Tibial nerve (tissue), 4 donors: ENCODE measurements at regions not wholly inside any gene's neighbourhood (a gene's known extent, or its start where the extent isn't known, plus 50 kb on each side); places are given as distances from the start of the nearest gene placed in this dataset.

Source experiments
- DNase-seq, 2 donors: peaks; one replicate each; pipeline ENCODE4 v3.0.0-alpha.2; 2019; ENCODE audit warnings: low spot score in 2 of 2
- H3K27ac ChIP-seq, 4 donors: fragments of 200-600 bp; sonication (generic) in 3 of 4; one replicate each; pipeline ENCODE4 v1.5.1; 2017 to 2019; ENCODE audit warnings: mild to moderate bottlenecking in 1 of 4
- H3K27me3 ChIP-seq, 2 donors: fragments of 200-600 bp; sonication (generic) in 1 of 2; one replicate each; pipeline versions ENCODE4 v1.5.1 to v1.6.0; 2017 to 2019
- H3K36me3 ChIP-seq, 3 donors: fragments of 200-600 bp; sonication (generic); one replicate each; pipeline ENCODE4 v1.5.1; 2018 to 2019
- H3K4me1 ChIP-seq, 4 donors: fragments of 200-600 bp; sonication (generic) in 3 of 4; one replicate each; pipeline ENCODE4 v1.5.1; 2017 to 2019
- H3K4me3 ChIP-seq, 4 donors: fragments of 200-600 bp; sonication (generic) in 3 of 4; one replicate each; pipeline ENCODE4 v1.5.1; 2017 to 2019; ENCODE audit warnings: mild to moderate bottlenecking in 1 of 4, moderate library complexity in 1 of 4
- H3K9me3 ChIP-seq, 4 donors: fragments of 200-600 bp; sonication (generic) in 3 of 4; one replicate each; pipeline ENCODE4 v1.5.1; 2017 to 2019
- CTCF ChIP-seq, 5 experiments: fragments of 200-600 bp in 3 of 5; fragments of 450-650 bp in 2 of 5; sonication (generic) in 3 of 5; IDR thresholded peaks; one replicate each; pipeline ENCODE4 v1.5.1; 2016 to 2019; ENCODE audit warnings: antibody characterized with exemption in 5 of 5, mild to moderate bottlenecking in 3 of 5, moderate library complexity in 2 of 5
- EP300 ChIP-seq, 2 donors: sonication (generic); formaldehyde crosslinking; IDR thresholded peaks; one replicate each; pipeline ENCODE4 v1.6.1; 2017; ENCODE audit warnings: antibody characterized with exemption in 2 of 2, mild to moderate bottlenecking in 1 of 2
- POLR2A ChIP-seq, 2 donors: fragments of 450-650 bp; IDR thresholded peaks; one replicate each; pipeline ENCODE4 v1.6.1; 2017; ENCODE audit warnings: antibody characterized with exemption in 2 of 2, mild to moderate bottlenecking in 2 of 2, moderate library complexity in 2 of 2
- WGBS, 2 donors: methylation state at CpG; one replicate each; pipeline ENCODE4 v1.1.5; 2018; 5-methylcytosine and 5-hydroxymethylcytosine counted together

DNA sequence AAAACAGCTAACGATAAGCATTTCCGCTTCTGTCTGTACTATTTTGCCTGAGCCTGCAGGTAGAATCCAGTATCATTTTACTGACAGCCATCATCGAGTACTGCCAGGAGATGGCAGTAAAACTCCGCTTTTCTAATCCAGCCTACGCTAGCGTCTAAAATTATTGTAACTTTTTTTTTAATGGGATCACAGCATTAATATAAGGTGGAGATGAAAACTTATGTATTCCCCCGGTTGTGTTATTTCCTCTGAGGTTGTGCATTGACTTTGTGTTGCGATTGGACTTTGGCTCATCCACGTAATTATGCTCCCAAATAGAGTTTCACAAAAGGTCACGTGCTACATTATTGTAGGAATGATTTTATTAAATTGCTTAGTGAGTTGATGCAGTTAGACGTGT, 248.1 kb downstream of the C4orf33 start:
- no peak for TF ChIP-seq EP300 (IDR thresholded peaks at IDR 0.05)
- peak; percentile 43 to 59 (median 56) for TF ChIP-seq CTCF (IDR thresholded peaks at IDR 0.05)
- Histone ChIP-seq H3K36me3 (no peaks in the 10 kb centered on the region), H3K27ac (no peak overlapping the region), H3K4me1 (peaks cover 0 to 27% (median 0%) of the 10 kb centered on the region in 4 donors), H3K4me3 (no peak overlapping the region), H3K9me3 (no peaks in the 10 kb centered on the region), H3K27me3 (no peaks in the 10 kb centered on the region)
- WGBS, 2 donors: 25 to 32% methylated on average over 11 of the region's 11 CpGs
- no peak for DNase-seq

GRCh38 chr4:129345609-129346008, 249.7 kb downstream of the C4orf33 start:
- no peaks in the 10 kb centered on the region for H3K36me3 ChIP-seq
- H3K4me3 ChIP-seq: no peak overlapping the region
- 89 to 92% methylated on average over 4 of the region's 4 CpGs for WGBS, 2 donors
- TF ChIP-seq CTCF (IDR thresholded peaks at IDR 0.05): no peak
- TF ChIP-seq POLR2A (IDR thresholded peaks at IDR 0.05): no peak
- no peak for TF ChIP-seq EP300 (IDR thresholded peaks at IDR 0.05)
- DNase-seq: no peak
- peaks cover 0 to 27% (median 0%) of the 10 kb centered on the region in 4 donors for H3K4me1 ChIP-seq
- H3K9me3 ChIP-seq: no peaks in the 10 kb centered on the region
- no peak overlapping the region for H3K27ac ChIP-seq
- no peaks in the 10 kb centered on the region for H3K27me3 ChIP-seq

- no peak overlapping the region for H3K27ac ChIP-seq
- peaks cover 0 to 27% (median 0%) of the 10 kb centered on the region in 4 donors for H3K4me1 ChIP-seq
- no peaks in the 10 kb centered on the region for H3K9me3 ChIP-seq
- H3K4me3 ChIP-seq: no peak overlapping the region
- 72 to 78% methylated on average over 5 of the region's 5 CpGs for WGBS, 2 donors
- no peaks in the 10 kb centered on the region for H3K36me3 ChIP-seq
- H3K27me3 ChIP-seq: no peaks in the 10 kb centered on the region
- TF ChIP-seq POLR2A (IDR thresholded peaks at IDR 0.05) (no peak), EP300 (IDR thresholded peaks at IDR 0.05) (no peak), CTCF (IDR thresholded peaks at IDR 0.05) (no peak)
- DNase-seq: no peak
Measured at GRCh38 chr4:129346036-129346435, 250.1 kb downstream of the C4orf33 start.

- H3K9me3 ChIP-seq: no peaks in the 10 kb centered on the region
Measured at GRCh38 chr4:129346734-129347133, 250.8 kb downstream of the C4orf33 start.

More at GRCh38 chr4:129346734-129347133, 250.8 kb downstream of the C4orf33 start:
- DNase-seq: no peak
- H3K27ac ChIP-seq: no peak overlapping the region
- H3K27me3 ChIP-seq: no peaks in the 10 kb centered on the region
- peaks cover 0 to 27% (median 0%) of the 10 kb centered on the region in 4 donors for H3K4me1 ChIP-seq
- no peak for TF ChIP-seq POLR2A (IDR thresholded peaks at IDR 0.05)
- no peak for TF ChIP-seq CTCF (IDR thresholded peaks at IDR 0.05)
- no peak for TF ChIP-seq EP300 (IDR thresholded peaks at IDR 0.05)
- WGBS, 2 donors: 41 to 47% methylated on average over 3 of the region's 3 CpGs
- no peak overlapping the region for H3K4me3 ChIP-seq
- H3K36me3 ChIP-seq: no peaks in the 10 kb centered on the region
